Osteoblast (primary cell): ENCODE measurements at regions not wholly inside any gene's neighbourhood (a gene's known extent, or its start where the extent isn't known, plus 50 kb on each side); places are given as distances from the start of the nearest gene placed in this dataset.

Experiments used
- DNase-seq: peaks from one replicate; pipeline ENCODE4 v3.0.0; 2011; ENCODE audit warnings: low spot score, mixed read lengths; ENCODE audit not compliant: insufficient read length; ENCODE audit errors: missing footprints
- H2AFZ ChIP-seq: 2 replicates; pipeline ENCODE4 v1.6.0; 2011; ENCODE audit warnings: mild to moderate bottlenecking, low read length
- H3K27ac ChIP-seq: 2 replicates; pipeline ENCODE4 v1.5.1; 2011; ENCODE audit warnings: mild to moderate bottlenecking, low read depth, low read length, moderate library complexity
- H3K27me3 ChIP-seq: 2 replicates; pipeline ENCODE4 v1.6.0; 2012; ENCODE audit warnings: mild to moderate bottlenecking, control low read depth, inconsistent platforms, low read length, moderate library complexity; ENCODE audit not compliant: insufficient read depth
- H3K36me3 ChIP-seq: 2 replicates; pipeline ENCODE4 v1.5.1; 2011; ENCODE audit warnings: mild to moderate bottlenecking, low read length, control low read depth, moderate library complexity; ENCODE audit not compliant: insufficient read depth
- H3K4me1 ChIP-seq: 2 replicates; pipeline ENCODE4 v1.5.1; 2011; ENCODE audit warnings: mild to moderate bottlenecking, low read length, control low read depth, moderate library complexity; ENCODE audit not compliant: insufficient read depth
- H3K4me2 ChIP-seq: 2 replicates; pipeline ENCODE4 v1.6.0; 2011; ENCODE audit warnings: mild to moderate bottlenecking, low read length; ENCODE audit not compliant: insufficient read depth
- H3K4me3 ChIP-seq: fragments of 200-600 bp; sonication (generic); 3 replicates; pipeline ENCODE4 v1.5.1; 2012; ENCODE audit warnings: mild to moderate bottlenecking, low read length, inconsistent platforms; ENCODE audit not compliant: insufficient read depth
- H3K79me2 ChIP-seq: 2 replicates; pipeline ENCODE4 v1.6.0; 2012; ENCODE audit warnings: mild to moderate bottlenecking, low read length, control low read depth, inconsistent platforms; ENCODE audit not compliant: insufficient read depth
- H3K9me3 ChIP-seq: 2 replicates; pipeline ENCODE4 v1.5.1; 2011; ENCODE audit warnings: low read depth, low read length, control low read depth
- H4K20me1 ChIP-seq: 2 replicates; pipeline ENCODE4 v1.6.0; 2012; ENCODE audit warnings: mild to moderate bottlenecking, low read length, control low read depth; ENCODE audit not compliant: insufficient read depth
- TF ChIP-seq, protein P1 (sequence below): IDR thresholded peaks from 2 replicates; pipeline ENCODE4 v1.5.1; 2011; ENCODE audit warnings: mild to moderate bottlenecking, low read depth, low read length, moderate library complexity; ENCODE audit errors: extremely low read depth

DNA sequence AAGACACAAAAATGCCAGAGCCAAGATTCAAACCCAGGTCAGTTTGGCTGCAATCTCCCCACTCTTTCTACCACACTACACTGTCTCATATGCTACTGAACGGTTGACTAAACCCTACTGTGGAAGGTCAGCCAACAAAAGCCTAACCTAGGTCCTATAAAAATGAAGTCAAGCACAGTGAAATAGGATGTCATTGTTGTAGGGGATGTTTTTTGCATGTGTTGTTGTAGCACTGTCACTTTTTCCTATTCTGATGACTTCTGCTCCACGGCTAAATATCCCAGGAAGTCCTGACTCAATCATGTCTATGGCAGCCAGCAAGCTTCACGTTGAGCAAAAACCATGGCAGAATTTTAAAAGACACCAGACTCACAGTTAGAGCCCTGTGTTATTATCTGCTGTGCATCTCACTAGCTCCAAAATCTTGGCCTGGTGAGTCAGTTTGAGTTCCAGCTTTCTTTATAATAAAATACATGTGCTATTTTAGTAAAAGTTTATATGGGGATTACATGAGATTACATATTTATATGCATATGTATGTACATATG is 322.1 kb upstream of the NT5E start:
- H3K36me3 ChIP-seq = no peaks in the 10 kb centered on the region
- TF ChIP-seq, protein P1, sequence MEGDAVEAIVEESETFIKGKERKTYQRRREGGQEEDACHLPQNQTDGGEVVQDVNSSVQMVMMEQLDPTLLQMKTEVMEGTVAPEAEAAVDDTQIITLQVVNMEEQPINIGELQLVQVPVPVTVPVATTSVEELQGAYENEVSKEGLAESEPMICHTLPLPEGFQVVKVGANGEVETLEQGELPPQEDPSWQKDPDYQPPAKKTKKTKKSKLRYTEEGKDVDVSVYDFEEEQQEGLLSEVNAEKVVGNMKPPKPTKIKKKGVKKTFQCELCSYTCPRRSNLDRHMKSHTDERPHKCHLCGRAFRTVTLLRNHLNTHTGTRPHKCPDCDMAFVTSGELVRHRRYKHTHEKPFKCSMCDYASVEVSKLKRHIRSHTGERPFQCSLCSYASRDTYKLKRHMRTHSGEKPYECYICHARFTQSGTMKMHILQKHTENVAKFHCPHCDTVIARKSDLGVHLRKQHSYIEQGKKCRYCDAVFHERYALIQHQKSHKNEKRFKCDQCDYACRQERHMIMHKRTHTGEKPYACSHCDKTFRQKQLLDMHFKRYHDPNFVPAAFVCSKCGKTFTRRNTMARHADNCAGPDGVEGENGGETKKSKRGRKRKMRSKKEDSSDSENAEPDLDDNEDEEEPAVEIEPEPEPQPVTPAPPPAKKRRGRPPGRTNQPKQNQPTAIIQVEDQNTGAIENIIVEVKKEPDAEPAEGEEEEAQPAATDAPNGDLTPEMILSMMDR = no peak
- H3K4me1 ChIP-seq = peaks cover 62% of the 10 kb centered on the region
- H4K20me1 ChIP-seq = no peaks in the 10 kb centered on the region
- no peaks in the 10 kb centered on the region for H3K9me3 ChIP-seq
- no peak for DNase-seq
- H2AFZ ChIP-seq = no peak overlapping the region
- peak overlapping the region; percentile 12 for H3K27ac ChIP-seq
- H3K79me2 ChIP-seq = no peaks in the 10 kb centered on the region
- H3K4me2 ChIP-seq = no peak overlapping the region
- no peak overlapping the region for H3K4me3 ChIP-seq
- no peaks in the 10 kb centered on the region for H3K27me3 ChIP-seq

DNA sequence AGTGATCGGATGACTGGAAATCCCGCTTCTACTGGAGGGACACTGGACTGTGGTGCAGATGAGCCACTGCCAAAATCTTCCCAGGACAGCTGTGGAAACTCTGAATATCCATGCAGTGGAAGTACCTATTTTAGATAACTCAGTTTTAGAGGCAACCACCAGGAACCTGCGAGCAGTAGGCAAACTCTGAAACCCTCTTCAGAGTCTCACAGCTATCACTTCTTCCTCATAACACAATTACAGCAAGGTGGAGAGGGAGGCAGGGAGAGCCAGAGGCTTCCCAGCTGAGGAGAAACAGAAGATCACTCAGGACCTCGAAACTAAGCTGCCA is 322.8 kb upstream of the NT5E start:
- no peaks in the 10 kb centered on the region for H3K27me3 ChIP-seq
- TF ChIP-seq, protein P1 = no peak
- peak overlapping the region; percentile 86 for H2AFZ ChIP-seq
- DNase-seq = no peak
- peak overlapping the region; percentile 60 for H3K4me2 ChIP-seq
- peak overlapping the region; percentile 45 for H3K4me3 ChIP-seq
- H3K4me1 ChIP-seq = peaks cover 58% of the 10 kb centered on the region
- H3K79me2 ChIP-seq = no peaks in the 10 kb centered on the region
- H3K36me3 ChIP-seq = no peaks in the 10 kb centered on the region
- H3K9me3 ChIP-seq = no peaks in the 10 kb centered on the region
- H4K20me1 ChIP-seq = no peaks in the 10 kb centered on the region
- H3K27ac ChIP-seq = peak overlapping the region; percentile 58

DNA sequence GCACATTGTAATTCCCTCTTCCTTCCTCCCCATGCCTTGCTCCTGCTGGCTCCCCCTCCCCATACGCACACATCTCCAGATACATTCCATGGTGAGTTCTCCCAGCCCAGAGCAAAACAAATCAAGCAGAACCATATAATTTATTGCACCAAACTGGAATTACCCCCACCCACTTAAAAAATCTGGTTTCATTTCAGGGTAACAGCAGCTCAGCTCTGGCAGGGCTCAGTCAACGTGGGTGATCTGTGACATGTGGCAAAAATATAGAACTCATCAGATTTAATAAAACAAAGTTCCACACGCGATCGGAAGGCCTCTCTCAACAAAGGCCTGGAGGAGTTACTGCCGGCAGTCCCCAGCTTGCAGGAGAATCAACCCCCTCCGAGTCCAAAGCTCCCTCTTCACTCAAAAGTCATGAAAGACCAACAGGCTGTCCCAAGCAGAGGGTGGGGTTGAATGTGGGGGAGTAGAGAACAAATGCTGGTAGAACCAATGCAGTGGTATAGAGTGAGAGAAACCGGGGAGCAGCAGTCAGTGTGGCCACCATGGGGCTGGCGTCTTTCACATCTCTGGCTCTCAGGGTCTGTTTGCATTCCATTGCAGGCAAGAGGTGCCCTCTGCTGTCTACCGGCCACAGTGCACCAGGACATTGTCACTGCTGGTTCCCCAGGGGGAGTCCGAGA is 323.3 kb upstream of the NT5E start:
- peak overlapping the region; percentile 58 for H3K27ac ChIP-seq
- TF ChIP-seq, protein P1 = peak; percentile 79
- no peak for DNase-seq
- H3K36me3 ChIP-seq = no peaks in the 10 kb centered on the region
- H3K4me3 ChIP-seq = peak overlapping the region; percentile 45
- H2AFZ ChIP-seq = peak overlapping the region; percentile 86
- H4K20me1 ChIP-seq = no peaks in the 10 kb centered on the region
- peak overlapping the region; percentile 60 for H3K4me2 ChIP-seq
- H3K79me2 ChIP-seq = no peaks in the 10 kb centered on the region
- H3K9me3 ChIP-seq = no peaks in the 10 kb centered on the region
- peaks cover 53% of the 10 kb centered on the region for H3K4me1 ChIP-seq
- H3K27me3 ChIP-seq = no peaks in the 10 kb centered on the region

DNA sequence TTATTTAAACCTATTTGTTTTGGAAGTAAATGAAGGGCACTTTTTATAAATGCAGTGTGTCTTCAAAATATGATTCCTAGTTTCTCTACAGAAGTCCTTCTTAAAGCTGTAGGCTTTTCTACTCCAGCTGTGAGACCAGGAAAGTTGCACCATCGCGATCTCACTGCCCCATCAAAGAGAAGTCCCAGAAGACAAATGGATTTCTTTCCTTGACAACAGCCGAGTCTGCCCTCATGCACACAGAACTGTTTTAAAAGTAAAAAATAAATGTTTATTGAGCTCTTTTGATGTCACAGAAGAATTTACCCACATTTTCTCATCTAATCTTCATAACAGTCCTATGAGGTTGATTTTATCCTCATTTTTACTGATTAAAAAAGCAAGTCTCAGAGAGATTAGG is 324.4 kb upstream of the NT5E start:
- peak overlapping the region; percentile 27 for H3K27ac ChIP-seq
- no peak for DNase-seq

More for the DNA sequence above, 324.4 kb upstream of the NT5E start:
- TF ChIP-seq, protein P1 = no peak
- Histone ChIP-seq H4K20me1 (no peaks in the 10 kb centered on the region), H3K27me3 (no peaks in the 10 kb centered on the region), H3K4me2 (no peak overlapping the region), H3K4me1 (peaks cover 43% of the 10 kb centered on the region), H2AFZ (peak overlapping the region; percentile 14), H3K4me3 (no peak overlapping the region), H3K36me3 (no peaks in the 10 kb centered on the region), H3K79me2 (no peaks in the 10 kb centered on the region), H3K9me3 (no peaks in the 10 kb centered on the region)
